T-helper 1 cell treated with Interleukin-12 subunit alpha and Interleukin-12 subunit beta and Interleukin-4 antibody, amounts not matched to agents 30 ng/mL and 1 ng/mL, for 36 hours (primary cell): ENCODE measurements at regions not wholly inside any gene's neighbourhood (a gene's known extent, or its start where the extent isn't known, plus 50 kb on each side); places are given as distances from the start of the nearest gene placed in this dataset.

Experiments used
- intact Hi-C: fragments of 100-400 bp; cut with micrococcal nuclease; formaldehyde crosslinking; loops from one replicate; pipeline ENCODE4 v1.15.1; 2024

GRCh38 chr20:50242548-50242862 lies 51.9 kb downstream of the CEBPB start:
- intact Hi-C loops = no loop called here

DNA sequence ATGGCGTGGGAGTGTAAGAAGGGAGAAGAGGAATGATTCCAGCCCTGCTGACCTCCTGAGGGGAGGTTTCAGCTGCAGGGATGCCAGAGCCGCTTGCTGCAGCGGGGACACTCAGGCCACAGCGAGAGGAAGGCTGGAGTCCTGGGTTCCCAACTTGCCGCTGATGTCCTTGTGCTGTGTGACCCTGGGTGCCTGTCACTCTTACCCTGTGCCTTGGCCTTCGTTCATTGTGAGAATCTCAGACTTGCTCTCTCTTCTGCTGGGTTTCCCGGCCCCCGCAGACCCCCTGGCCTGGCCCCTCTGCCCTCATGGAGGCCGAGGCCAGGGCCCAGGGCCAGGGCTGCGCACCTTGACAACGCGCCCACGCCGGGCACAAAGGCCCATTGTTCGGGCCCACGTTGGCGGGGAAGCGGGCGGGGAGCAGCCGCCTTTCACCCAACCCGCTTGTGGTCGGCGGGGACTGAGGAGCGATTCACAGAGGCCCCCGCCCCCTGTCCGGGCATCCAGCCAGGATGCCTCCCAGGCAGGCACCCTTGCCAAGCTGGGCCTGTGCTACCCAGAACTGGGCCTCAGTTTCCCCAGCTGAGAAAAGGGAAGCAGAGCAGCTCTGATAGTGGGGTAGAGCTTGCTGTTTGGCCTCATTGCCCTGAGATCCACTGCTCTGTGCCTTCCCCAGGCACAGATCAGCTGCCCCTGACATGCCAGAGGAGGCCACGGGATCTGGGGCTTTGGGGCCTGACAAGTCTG lies 52.4 kb downstream of the CEBPB start:
- intact Hi-C loops = no loop called here

DNA sequence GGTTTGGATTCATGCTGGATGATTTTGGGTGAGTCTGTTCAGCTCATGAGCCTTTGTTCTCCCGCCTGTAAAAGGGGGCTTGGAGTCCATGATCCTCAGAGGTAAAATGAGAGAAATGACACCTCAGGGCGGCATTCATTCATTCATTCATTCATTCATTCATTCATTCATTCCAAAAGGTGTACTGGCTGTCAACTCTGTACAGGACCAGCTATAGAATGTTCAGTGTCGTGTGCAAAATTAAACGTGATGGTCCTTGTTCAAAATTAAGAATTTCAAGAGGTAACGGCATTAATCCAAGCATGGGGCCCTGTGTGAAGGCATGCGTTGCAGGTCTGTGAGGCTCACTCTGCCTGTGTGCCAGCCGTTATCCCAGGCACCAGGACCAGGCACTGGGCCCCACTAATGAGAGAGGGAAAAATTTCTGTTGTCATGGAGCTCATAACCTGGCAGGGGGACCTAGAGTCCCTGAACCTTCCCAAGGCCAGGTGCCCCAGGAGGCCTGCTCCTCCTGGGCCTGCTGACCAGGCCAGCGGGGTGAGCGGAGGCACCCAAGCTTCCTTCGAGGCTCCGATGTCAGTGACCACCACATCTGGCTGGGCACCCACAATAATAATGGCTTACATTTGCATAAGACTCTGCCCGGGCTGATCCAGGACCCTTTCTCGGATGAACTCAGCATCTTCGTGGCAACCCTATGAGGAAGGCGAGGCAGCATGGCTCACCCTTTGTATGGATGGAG lies 53.2 kb downstream of the CEBPB start:
- intact Hi-C loops = no loop called here

DNA sequence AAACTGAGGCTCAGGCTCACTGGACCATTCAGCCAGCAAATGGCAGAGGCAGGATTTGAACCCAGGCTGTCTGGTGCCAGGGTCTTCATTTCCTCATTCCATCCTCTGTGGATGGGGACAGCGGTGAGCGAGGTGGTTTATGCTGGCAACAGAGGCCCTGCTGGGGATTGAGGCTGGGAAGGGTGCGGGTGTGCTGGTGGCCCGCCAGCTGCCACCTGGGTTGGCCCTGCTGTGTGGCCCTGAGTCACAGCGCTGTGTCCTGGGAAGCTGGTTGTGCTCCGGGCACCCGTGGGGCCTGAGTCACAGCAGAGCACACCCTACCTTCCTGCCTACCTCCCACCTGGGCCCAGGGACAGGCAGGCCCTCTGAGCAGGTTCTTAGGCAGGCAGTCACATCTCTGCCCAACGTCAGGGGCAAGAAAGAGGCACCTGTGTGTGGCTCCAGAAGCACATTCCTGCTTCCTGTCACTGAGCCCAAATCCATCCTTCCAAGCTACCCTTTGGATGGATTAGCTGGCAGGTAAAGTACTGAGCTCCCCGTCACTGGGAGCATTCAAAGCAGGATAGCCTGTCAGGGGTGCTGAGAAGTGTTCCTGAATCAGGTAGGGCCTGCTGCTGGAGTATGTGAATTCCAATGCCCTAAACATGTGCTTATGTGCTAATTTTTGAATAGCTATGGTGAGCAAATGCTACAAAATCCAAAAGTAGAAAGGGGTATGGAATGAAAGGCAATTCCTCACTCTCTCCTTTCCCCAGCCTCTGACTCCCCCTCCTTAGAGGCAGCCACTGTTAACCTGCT lies 53.9 kb downstream of the CEBPB start:
- intact Hi-C loops = no loop called here

DNA sequence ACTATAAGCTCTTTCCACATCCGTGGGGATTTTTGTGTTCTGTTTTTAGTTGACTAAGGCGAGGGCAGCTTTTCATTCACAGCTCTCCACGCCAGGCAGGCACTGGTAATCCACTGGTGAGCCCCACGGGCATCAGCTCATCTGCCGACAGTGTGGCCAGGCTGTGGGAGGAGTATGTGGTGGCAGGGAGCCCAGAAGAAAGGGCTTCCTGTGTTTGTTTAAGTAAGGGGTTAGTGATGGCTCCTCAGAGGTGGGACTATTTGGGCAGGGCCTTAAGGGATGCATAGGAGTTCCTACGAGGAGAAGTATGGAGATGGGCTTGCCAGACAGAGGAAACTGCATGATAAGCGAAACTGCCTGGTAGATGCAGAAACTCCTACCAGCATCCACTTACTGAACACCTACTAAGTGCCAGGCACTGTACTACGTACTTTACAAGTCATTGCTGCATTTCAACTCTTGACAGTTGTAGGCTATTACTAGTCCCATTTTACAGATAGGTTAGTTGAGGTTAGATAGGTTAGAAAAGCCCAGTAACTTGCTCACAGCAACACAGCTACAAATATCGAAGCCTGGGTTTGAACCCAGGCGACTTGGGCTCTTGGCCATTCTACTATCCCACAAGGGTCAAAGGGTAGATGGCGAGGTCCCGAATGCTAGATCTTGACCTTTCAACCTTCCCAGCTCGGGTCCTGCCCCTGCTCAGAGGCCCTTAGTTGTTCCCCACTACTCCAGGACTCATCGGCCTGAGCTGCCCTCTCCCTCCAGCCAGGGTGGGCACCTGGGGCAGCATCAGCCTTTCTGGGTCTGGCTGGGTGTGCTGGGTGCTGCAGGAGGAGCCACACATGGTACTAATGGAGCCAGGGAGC lies 55.1 kb downstream of the CEBPB start:
- intact Hi-C loops = no loop called here

- intact Hi-C loops = no loop called here
Observed at GRCh38 chr20:50246367-50247195, 56.0 kb downstream of the CEBPB start.

GRCh38 chr20:50247196-50248094 lies 56.8 kb downstream of the CEBPB start:
- intact Hi-C loops = no loop called here

DNA sequence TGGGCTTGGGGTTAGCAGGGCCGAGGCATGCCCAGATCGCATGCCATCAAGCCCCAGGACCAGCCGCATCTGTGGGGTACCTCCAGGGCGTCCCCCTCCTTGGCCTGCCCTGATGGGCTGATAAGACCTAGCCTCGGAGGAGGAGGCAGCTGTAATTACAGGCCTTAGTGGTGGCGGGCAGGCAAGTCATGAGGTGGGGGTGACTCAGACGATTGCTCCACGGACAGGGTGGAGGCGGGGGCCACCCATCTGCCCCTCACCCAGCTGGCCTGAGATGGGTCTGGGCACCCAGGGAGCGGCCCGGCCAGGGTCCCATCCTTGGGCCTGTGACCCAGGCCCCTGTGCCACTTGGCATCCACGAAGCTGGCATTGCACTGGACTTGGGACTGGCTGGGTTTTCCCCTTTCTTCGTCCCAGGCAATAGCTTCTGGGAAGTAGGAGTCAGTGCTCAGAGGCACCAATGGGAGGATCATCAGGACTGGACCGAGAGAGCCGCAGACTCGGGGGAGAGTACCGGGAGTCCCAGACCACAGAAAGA lies 57.5 kb downstream of the CEBPB start:
- intact Hi-C loops = no loop called here

GRCh38 chr20:50249447-50250388 lies 59.1 kb downstream of the CEBPB start:
- intact Hi-C loops = no loop called here

DNA sequence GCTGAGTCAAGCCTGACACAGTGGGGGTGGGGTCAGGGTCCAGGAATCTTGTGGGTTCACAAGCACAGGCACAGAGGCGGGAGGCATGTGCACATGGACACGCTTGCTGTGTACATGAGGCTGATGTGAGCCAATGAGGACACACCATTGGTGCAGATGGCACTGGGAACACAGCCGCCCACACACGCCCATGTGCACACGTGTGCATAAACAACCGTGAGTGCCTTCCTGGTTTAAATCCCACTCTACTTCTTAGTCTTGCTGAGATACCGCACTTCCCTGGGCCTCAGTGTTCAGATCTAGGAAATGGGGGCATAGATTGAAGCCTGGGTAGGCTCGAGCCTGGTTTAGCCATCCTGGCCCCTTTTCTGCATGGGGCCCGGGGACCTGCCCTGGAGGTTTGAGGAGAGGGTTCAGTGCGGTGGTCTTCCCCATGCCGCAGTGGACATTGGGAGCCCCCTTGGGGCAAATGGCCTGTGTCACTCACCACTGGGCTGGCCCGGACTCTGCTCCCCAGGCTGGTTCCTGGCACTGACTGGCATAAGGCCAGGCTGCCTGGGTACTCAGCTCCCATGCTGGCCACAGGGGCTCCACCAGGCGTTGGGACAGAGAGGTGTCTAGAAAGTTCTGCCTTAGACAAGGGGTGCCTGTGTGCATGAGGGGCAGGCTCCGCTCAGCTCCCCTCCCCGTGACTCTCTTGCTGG lies 60.2 kb downstream of the CEBPB start:
- intact Hi-C loops = no loop called here

- intact Hi-C loops = no loop called here
Observed at GRCh38 chr20:50251383-50251748, 60.7 kb downstream of the CEBPB start.

GRCh38 chr20:50251992-50252511 lies 61.4 kb downstream of the CEBPB start:
- intact Hi-C loops = no loop called here

DNA sequence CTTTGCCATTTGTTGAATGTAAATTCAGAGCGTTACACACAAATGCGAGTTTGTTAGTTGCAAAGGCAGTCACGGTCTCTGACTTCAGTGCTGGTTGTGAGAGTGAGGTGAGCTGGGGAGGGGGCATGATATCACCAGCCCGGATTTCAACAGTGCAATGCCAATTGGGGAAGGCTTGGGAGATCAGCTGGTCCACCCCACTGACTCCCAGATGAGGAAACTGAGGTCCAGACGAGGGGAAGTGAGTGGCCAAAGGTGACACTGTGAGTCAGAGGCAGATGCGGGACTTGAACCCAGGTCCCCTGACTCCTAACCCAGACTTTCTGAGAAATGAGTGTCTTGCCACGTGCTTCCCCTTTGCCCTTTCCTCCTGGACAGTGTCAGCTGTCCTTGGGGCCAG lies 62.1 kb downstream of the CEBPB start:
- intact Hi-C loops = no loop called here

- intact Hi-C loops = no loop called here
Observed at GRCh38 chr20:50253101-50253500, 62.5 kb downstream of the CEBPB start.

- intact Hi-C loops = no loop called here
Observed at GRCh38 chr20:50254466-50255079, 63.9 kb downstream of the CEBPB start.

DNA sequence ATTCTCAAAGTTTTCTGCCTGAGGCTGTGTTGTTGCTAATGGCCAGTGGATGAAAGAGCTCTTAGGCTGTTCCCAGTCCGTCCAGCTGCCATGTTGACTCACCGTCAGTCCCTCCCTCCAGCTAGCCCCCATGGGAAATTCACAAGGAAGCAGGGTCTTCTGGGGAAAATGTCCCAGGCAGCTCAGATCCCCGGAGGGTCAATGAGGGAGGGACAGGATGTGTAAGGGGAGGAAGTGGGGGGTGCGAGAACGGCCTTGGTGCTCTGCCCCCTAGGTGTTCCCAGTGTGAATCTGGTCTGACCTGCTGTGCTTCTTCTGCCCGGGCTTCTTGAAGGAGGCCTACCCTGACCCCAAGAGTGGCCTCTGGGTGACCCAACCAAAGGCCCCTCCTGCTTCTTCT lies 65.9 kb downstream of the CEBPB start:
- intact Hi-C loops = no loop called here

DNA sequence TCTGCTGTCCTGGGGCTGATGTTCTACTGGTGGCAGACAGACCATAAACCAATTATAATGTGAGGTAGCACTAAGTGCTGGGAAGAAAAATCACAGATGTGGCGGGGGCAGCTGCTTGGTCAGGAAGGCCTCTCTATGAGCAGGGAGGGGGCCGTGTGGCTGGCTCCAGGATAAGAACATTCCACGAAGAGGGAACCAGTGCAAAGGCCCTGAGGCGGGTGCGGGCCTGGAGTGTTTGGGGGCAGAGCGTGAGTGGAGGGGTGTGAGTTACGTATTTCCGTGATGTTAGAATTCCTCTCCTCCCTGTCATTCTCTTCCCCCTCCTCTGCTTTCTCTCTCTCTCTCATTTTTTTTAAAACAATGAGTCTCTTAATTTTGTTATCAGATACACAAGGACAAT lies 67.2 kb downstream of the CEBPB start:
- intact Hi-C loops = no loop called here
